Osteocyte (in vitro differentiated cells): ENCODE measurements at regions not wholly inside any gene's neighbourhood (a gene's known extent, or its start where the extent isn't known, plus 50 kb on each side); places are given as distances from the start of the nearest gene placed in this dataset.

Experiments
- DNase-seq: peaks from one replicate; pipeline ENCODE4 v3.0.0; 2021; ENCODE audit warnings: mixed read lengths; ENCODE audit not compliant: unreplicated experiment; ENCODE audit errors: extremely low spot score
- H3K27ac Mint-ChIP-seq: one replicate; pipeline ENCODE4 v1.8.0; 2021; ENCODE audit warnings: mild to moderate bottlenecking, mixed read lengths; ENCODE audit not compliant: unreplicated experiment
- H3K27me3 Mint-ChIP-seq: one replicate; pipeline ENCODE4 v1.8.0; 2021; ENCODE audit warnings: mixed read lengths; ENCODE audit not compliant: unreplicated experiment
- H3K36me3 Mint-ChIP-seq: one replicate; pipeline ENCODE4 v1.8.0; 2021; ENCODE audit warnings: mixed read lengths; ENCODE audit not compliant: unreplicated experiment
- H3K4me1 Mint-ChIP-seq: one replicate; pipeline ENCODE4 v1.8.0; 2021; ENCODE audit warnings: mixed read lengths; ENCODE audit not compliant: unreplicated experiment
- H3K4me3 Mint-ChIP-seq: one replicate; pipeline ENCODE4 v1.8.0; 2021; ENCODE audit warnings: mild to moderate bottlenecking, moderate library complexity, mixed read lengths; ENCODE audit not compliant: unreplicated experiment
- H3K9me3 Mint-ChIP-seq: one replicate; pipeline ENCODE4 v1.8.0; 2021; ENCODE audit warnings: mixed read lengths; ENCODE audit not compliant: unreplicated experiment
- CTCF ChIP-seq: fragments of 200-600 bp; sonication (generic); IDR thresholded peaks from 2 replicates; pipeline ENCODE4 v1.5.0; 2021; ENCODE audit warnings: antibody characterized with exemption, mild to moderate bottlenecking, moderate library complexity

GRCh38 chr2:15828576-15828975, 111.8 kb upstream of the MYCN start:
- peaks cover 25% of the 10 kb centered on the region for H3K27me3 Mint-ChIP-seq
- no peaks in the 10 kb centered on the region for H3K9me3 Mint-ChIP-seq
- no peak for DNase-seq
- H3K36me3 Mint-ChIP-seq, result no peaks in the 10 kb centered on the region
- H3K4me1 Mint-ChIP-seq, result no peaks in the 10 kb centered on the region
- no peak overlapping the region for H3K27ac Mint-ChIP-seq
- TF ChIP-seq CTCF, result no peak
- no peak overlapping the region for H3K4me3 Mint-ChIP-seq

GRCh38 chr2:15829091-15829801, 111.1 kb upstream of the MYCN start:
- no peak overlapping the region for H3K4me3 Mint-ChIP-seq
- no peak for DNase-seq
- no peak for TF ChIP-seq CTCF
- no peaks in the 10 kb centered on the region for H3K36me3 Mint-ChIP-seq
- H3K4me1 Mint-ChIP-seq, result no peaks in the 10 kb centered on the region
- no peak overlapping the region for H3K27ac Mint-ChIP-seq
- H3K27me3 Mint-ChIP-seq, result peaks cover 20% of the 10 kb centered on the region
- H3K9me3 Mint-ChIP-seq, result no peaks in the 10 kb centered on the region

GRCh38 chr2:15829985-15830384, 110.4 kb upstream of the MYCN start:
- no peak overlapping the region for H3K4me3 Mint-ChIP-seq
- DNase-seq, result no peak
- no peaks in the 10 kb centered on the region for H3K4me1 Mint-ChIP-seq
- no peaks in the 10 kb centered on the region for H3K36me3 Mint-ChIP-seq
- H3K27ac Mint-ChIP-seq, result no peak overlapping the region
- peaks cover 14% of the 10 kb centered on the region for H3K27me3 Mint-ChIP-seq
- no peaks in the 10 kb centered on the region for H3K9me3 Mint-ChIP-seq
- no peak for TF ChIP-seq CTCF

- no peak overlapping the region for H3K4me3 Mint-ChIP-seq
- no peaks in the 10 kb centered on the region for H3K4me1 Mint-ChIP-seq
- no peak overlapping the region for H3K27ac Mint-ChIP-seq
- H3K9me3 Mint-ChIP-seq, result no peaks in the 10 kb centered on the region
- TF ChIP-seq CTCF, result no peak
- peaks cover 5% of the 10 kb centered on the region for H3K27me3 Mint-ChIP-seq
- no peaks in the 10 kb centered on the region for H3K36me3 Mint-ChIP-seq
- no peak for DNase-seq
These were observed 109.3 kb upstream of the MYCN start for GRCh38 chr2:15830937-15831549.

GRCh38 chr2:15832030-15832709, 108.2 kb upstream of the MYCN start:
- TF ChIP-seq CTCF, result no peak
- H3K36me3 Mint-ChIP-seq, result no peaks in the 10 kb centered on the region
- no peak overlapping the region for H3K27ac Mint-ChIP-seq
- no peak overlapping the region for H3K4me3 Mint-ChIP-seq
- DNase-seq, result no peak
- H3K27me3 Mint-ChIP-seq, result no peaks in the 10 kb centered on the region
- H3K9me3 Mint-ChIP-seq, result no peaks in the 10 kb centered on the region
- H3K4me1 Mint-ChIP-seq, result no peaks in the 10 kb centered on the region
